Liver (tissue), 3 donors: ENCODE measurements at regions not wholly inside any gene's neighbourhood (a gene's known extent, or its start where the extent isn't known, plus 50 kb on each side); places are given as distances from the start of the nearest gene placed in this dataset.

Experiments used
- CTCF ChIP-seq: fragments of 150-350 bp; IDR thresholded peaks from 2 replicates; pipeline ENCODE4 v1.5.1; 2017; ENCODE audit warnings: improper control_type of control experiment, low read depth, low read length; ENCODE audit not compliant: missing input control
- GABPA ChIP-seq, 2 donors: IDR thresholded peaks in 1 of 2; conservative IDR thresholded peaks in 1 of 2; 2 replicates each; pipeline ENCODE4 v1.6.1; 2016; ENCODE audit warnings: antibody characterized with exemption in 2 of 2, mild to moderate bottlenecking in 1 of 2, moderate library complexity in 1 of 2
- RAD21 ChIP-seq, 2 donors: IDR thresholded peaks; 2 replicates each; pipeline ENCODE4 v1.6.1; 2016; ENCODE audit warnings: antibody characterized with exemption in 2 of 2, mild to moderate bottlenecking in 2 of 2
- donor health status: healthy.
- donor health status: healthy.

GRCh38 chr18:78912336-78912735 lies 67.3 kb upstream of the SALL3 start:
- TF ChIP-seq RAD21 (IDR thresholded peaks at IDR 0.05) = no peak
- no peak for TF ChIP-seq CTCF
- no peak for TF ChIP-seq GABPA (IDR thresholded peaks at IDR 0.05 in 1 of 2, conservative IDR thresholded peaks at IDR 0.05 in 1 of 2)
